Lower lobe of right lung (tissue), 2 donors: ENCODE measurements at regions not wholly inside any gene's neighbourhood (a gene's known extent, or its start where the extent isn't known, plus 50 kb on each side); places are given as distances from the start of the nearest gene placed in this dataset.

Source experiments
- ATAC-seq, 2 donors: fragments of 200-7000 bp; cut with Tn5 transposase; one replicate each; pipeline ENCODE4 v1.9.1; 2020 to 2022; ENCODE audit warnings: mild to moderate bottlenecking in 2 of 2, moderate library complexity in 2 of 2
- DNase-seq: peaks from one replicate; pipeline ENCODE4 v3.0.0-alpha.2; 2020
- H3K27ac ChIP-seq: fragments of 200-600 bp; one replicate; pipeline ENCODE4 v1.8.0; 2022
- H3K27me3 ChIP-seq: fragments of 200-600 bp; one replicate; pipeline ENCODE4 v1.8.0; 2022; ENCODE audit warnings: low read depth
- H3K36me3 ChIP-seq: fragments of 200-600 bp; one replicate; pipeline ENCODE4 v1.8.0; 2022; ENCODE audit warnings: mild to moderate bottlenecking
- H3K4me1 ChIP-seq: fragments of 200-600 bp; one replicate; pipeline ENCODE4 v1.8.0; 2022
- H3K4me3 ChIP-seq: fragments of 200-600 bp; one replicate; pipeline ENCODE4 v1.8.0; 2022; ENCODE audit warnings: mild to moderate bottlenecking
- H3K9me3 ChIP-seq: fragments of 200-600 bp; one replicate; pipeline ENCODE4 v1.8.0; 2022
- intact Hi-C: fragments of 100-400 bp; cut with DNase I; formaldehyde crosslinking; loops from one replicate; pipeline ENCODE4 v1.11.0; 2022
- TF ChIP-seq, protein P1 (sequence below): fragments of 200-600 bp; IDR thresholded peaks from one replicate; pipeline ENCODE4 v1.8.0; 2022; ENCODE audit warnings: antibody characterized with exemption, mild to moderate bottlenecking
- donor health status: DM: no; HTN: yes; CAD: no; lungs with severe emphysema.

DNA sequence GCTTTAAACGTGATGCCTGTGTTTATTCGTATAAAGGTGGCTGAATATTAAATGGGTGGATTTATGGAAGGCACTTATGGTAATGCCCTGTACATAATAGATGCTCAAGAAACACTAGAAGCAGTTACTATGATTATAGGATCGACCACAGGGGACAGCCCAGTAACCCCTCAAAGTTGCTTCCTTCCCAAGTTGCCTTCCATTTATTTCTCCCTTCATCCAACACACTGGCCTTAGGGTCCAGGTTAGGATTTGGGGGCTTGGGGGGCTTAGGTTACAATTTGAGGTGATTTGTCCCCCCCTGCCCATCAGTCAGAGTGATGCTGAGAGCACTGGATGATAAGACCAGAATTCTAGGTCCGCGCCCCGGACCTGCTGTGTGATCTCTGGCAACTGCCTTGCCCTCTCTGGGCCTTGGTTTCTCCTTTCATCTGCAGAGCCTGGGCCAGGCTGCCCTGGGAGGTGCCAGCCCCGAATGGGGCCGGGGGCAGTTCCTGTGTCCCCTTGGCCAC is 101.5 kb downstream of the CEBPB start:
- intact Hi-C loops = no loop called here
- H3K27me3 ChIP-seq = no peaks in the 10 kb centered on the region
- TF ChIP-seq, protein P1, sequence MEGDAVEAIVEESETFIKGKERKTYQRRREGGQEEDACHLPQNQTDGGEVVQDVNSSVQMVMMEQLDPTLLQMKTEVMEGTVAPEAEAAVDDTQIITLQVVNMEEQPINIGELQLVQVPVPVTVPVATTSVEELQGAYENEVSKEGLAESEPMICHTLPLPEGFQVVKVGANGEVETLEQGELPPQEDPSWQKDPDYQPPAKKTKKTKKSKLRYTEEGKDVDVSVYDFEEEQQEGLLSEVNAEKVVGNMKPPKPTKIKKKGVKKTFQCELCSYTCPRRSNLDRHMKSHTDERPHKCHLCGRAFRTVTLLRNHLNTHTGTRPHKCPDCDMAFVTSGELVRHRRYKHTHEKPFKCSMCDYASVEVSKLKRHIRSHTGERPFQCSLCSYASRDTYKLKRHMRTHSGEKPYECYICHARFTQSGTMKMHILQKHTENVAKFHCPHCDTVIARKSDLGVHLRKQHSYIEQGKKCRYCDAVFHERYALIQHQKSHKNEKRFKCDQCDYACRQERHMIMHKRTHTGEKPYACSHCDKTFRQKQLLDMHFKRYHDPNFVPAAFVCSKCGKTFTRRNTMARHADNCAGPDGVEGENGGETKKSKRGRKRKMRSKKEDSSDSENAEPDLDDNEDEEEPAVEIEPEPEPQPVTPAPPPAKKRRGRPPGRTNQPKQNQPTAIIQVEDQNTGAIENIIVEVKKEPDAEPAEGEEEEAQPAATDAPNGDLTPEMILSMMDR = no peak
- H3K36me3 ChIP-seq = no peaks in the 10 kb centered on the region
- peaks cover 30% of the 10 kb centered on the region for H3K4me1 ChIP-seq
- no peaks in the 10 kb centered on the region for H3K9me3 ChIP-seq
- no peak overlapping the region for H3K4me3 ChIP-seq
- H3K27ac ChIP-seq = peak overlapping the region; percentile 76
- ATAC-seq (no peak), DNase-seq (no peak)

DNA sequence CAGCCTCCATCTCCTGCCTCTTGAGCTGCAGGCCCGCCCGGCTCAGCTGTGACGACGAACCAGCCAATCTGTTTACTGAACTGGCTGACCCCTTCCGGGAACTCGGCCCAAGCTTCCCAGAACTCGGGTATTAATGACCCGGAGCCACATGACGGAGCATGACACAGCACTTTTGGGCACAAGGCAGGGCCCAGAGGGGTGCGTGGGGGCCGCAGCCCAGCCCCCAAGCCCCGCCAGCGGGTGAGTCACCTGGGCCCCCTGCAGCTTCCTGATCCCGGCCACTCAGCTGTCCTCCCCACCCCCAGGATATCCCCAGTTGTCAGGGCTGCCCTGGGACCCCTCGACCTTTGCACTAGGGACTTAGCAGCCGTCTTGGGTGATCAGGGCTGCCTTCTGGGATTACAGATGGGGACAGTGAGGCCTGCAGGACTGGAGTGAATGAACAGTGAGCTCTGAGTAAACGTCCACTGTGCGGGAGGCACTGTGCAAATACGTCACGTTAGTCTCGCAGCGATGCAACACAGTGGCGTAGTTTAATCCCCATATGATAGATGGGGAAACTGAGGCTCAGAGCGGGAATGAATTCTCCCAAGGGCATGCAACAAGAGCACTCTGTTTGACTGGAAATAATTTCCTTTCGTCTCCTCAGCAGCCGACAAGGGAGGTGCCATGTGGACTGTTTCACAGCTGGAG is 102.1 kb downstream of the CEBPB start:
- H3K9me3 ChIP-seq = no peaks in the 10 kb centered on the region
- no peak overlapping the region for H3K4me3 ChIP-seq
- no peaks in the 10 kb centered on the region for H3K27me3 ChIP-seq
- peaks cover 33% of the 10 kb centered on the region for H3K4me1 ChIP-seq
- peak overlapping the region; percentile 76 for H3K27ac ChIP-seq
- ATAC-seq = peak; percentile 87 to 89
- peak; percentile 93 for DNase-seq
- no peaks in the 10 kb centered on the region for H3K36me3 ChIP-seq
- TF ChIP-seq, protein P1 = no peak
- intact Hi-C loops = no loop called here

DNA sequence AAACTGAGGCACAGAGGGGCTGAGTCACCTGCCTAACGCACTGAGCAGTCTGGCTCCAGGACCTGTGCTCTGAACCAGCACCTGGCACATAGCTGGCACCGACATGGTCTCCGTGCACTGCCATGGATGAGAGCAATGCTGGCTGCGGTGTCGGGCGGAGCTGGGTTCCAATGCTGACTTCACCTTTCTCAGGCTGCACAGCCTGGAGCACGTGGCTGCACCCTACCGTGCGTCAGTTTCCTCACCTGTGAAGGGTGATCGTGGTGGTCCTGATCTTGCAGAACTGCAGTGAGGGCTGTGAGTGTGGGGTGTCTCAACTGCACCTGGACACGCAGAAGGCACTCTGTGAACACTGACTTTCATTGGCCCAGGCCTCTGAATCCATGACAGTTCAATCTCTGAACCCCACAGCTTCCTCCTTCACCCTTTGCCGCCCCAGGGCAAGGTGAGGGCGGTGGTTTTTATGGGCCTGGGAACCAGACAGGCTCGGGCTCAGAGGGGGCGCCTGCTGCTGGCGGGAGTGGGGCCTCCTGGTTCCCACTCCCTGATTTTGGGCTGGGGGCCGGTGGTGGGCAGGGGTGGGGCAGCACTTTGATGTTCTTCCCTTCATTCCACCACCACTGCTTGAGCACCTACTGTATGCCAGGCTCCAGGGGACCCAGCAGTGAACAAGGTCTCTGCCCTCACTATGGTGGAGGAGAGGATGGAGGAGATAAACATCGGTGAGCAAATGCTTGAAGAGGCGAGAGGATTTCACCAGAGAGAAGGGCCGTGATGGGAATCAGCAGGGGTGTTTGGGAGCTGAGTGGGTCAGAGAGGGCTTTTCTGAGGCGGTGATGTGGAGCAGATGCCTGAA is 102.9 kb downstream of the CEBPB start:
- DNase-seq = no peak
- H3K27me3 ChIP-seq = no peaks in the 10 kb centered on the region
- peak overlapping the region; percentile 76 for H3K27ac ChIP-seq
- H3K4me1 ChIP-seq = peaks cover 33% of the 10 kb centered on the region
- no peak overlapping the region for H3K4me3 ChIP-seq
- intact Hi-C loops = no loop called here
- TF ChIP-seq, protein P1 = no peak
- no peak for ATAC-seq
- no peaks in the 10 kb centered on the region for H3K9me3 ChIP-seq
- H3K36me3 ChIP-seq = no peaks in the 10 kb centered on the region

DNA sequence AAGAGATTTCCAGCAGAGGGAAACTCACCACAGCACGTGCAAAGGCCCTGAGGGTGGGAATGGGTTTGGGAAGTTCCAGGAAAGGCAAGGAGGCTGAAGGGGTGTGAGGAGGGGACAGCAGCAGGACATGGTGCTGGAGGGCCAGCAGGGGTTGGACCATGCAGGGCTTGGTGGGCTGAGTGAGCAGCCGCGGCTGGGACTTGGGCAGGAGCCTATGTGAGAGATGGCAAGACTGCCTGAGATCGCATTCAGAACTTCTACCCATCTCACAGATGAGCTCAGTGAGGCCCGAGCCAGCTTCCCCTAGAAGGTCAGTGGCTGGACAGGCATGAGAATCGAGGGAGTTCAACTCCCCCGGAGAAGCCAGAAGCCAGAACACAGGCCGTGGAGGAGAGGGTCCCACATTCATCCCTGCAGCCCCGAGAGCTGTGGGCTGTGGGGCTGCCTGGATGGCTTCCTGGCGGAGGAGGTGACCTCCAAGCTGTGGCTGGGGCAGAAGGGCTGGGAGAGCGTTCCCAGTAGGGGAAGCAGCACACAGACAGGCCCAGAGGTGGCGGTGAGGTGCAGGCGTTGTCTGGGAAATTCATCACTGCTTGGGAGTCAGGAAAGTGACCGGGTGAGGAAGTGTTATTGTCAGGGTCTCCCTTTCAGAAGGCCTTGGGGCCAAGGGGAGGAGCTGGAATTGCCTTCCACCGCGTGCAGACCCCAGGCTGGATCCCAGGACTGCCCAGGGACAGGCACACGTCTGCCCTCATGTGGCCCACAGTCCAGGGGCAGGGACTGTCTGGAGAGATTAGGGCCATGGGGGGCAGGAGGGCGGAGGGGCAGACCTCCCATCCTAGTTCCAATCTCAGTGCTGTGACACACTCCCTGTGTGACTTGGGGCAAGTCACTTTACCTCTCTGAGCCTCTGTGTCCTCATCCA is 103.8 kb downstream of the CEBPB start:
- Histone ChIP-seq H3K27ac (peak overlapping the region; percentile 24), H3K27me3 (no peaks in the 10 kb centered on the region), H3K4me3 (no peak overlapping the region), H3K9me3 (no peaks in the 10 kb centered on the region), H3K4me1 (peaks cover 33% of the 10 kb centered on the region), H3K36me3 (no peaks in the 10 kb centered on the region)
- intact Hi-C loops = no loop called here
- TF ChIP-seq, protein P1 = no peak
- DNase-seq (no peak), ATAC-seq (no peak)

DNA sequence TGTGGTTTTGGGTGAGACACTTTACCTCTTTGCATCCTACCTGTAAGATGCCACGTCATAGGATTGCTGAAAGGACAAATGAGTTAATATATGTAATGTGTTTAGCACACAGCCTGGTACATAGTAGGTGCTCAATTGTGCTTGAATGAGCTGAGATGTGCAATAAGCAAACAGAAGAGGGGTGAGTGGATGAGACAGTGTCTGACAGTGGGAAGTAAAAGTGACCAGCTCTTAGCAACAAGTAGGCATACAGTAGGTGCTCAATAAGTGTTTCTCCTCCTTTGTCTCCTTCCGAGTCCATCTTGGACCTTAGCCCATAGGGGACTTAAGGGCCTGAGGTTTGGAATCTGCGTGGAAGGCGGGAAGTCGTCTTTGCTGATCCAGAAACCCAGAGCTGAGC is 104.7 kb downstream of the CEBPB start:
- TF ChIP-seq, protein P1 = no peak
- ATAC-seq = no peak
- peak overlapping the region; percentile 24 for H3K27ac ChIP-seq
- H3K4me3 ChIP-seq = no peak overlapping the region
- H3K27me3 ChIP-seq = no peaks in the 10 kb centered on the region
- peaks cover 33% of the 10 kb centered on the region for H3K4me1 ChIP-seq
- no peaks in the 10 kb centered on the region for H3K36me3 ChIP-seq
- intact Hi-C loops = no loop called here
- no peak for DNase-seq
- no peaks in the 10 kb centered on the region for H3K9me3 ChIP-seq
